ENCODE measurements at regions not wholly inside any gene's neighbourhood (a gene's known extent, or its start where the extent isn't known, plus 50 kb on each side); places are given as distances from the start of the nearest gene placed in this dataset.

DNA sequence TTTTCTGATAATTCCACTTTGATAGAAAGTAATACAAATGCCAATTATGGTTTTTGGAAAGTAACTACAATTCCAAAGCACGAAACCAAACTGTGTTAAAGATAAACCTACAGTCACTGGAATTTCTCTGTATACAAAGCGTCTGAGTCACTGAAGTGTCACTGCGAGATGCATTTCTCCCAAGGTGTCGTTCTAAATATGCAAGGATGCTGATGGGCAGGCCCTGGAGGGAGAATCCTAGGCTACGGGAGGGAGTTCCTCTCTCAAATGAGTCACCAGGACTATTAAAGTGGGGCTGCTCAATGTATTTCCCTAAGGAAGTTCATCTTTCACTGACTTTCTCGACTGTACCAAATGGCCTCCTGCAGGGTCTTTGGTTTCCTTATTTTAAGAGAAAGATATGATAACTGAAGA lies 163.8 kb upstream of the STK17B start:
- TF ChIP-seq, protein P1, sequence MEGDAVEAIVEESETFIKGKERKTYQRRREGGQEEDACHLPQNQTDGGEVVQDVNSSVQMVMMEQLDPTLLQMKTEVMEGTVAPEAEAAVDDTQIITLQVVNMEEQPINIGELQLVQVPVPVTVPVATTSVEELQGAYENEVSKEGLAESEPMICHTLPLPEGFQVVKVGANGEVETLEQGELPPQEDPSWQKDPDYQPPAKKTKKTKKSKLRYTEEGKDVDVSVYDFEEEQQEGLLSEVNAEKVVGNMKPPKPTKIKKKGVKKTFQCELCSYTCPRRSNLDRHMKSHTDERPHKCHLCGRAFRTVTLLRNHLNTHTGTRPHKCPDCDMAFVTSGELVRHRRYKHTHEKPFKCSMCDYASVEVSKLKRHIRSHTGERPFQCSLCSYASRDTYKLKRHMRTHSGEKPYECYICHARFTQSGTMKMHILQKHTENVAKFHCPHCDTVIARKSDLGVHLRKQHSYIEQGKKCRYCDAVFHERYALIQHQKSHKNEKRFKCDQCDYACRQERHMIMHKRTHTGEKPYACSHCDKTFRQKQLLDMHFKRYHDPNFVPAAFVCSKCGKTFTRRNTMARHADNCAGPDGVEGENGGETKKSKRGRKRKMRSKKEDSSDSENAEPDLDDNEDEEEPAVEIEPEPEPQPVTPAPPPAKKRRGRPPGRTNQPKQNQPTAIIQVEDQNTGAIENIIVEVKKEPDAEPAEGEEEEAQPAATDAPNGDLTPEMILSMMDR (IDR thresholded peaks at IDR 0.05; ENCODE audit: borderline replicate concordance, insufficient read depth, low read depth, low read length): no peak
- no peak overlapping the region for H3K4me3 ChIP-seq (ENCODE audit: low read depth, low read length)

DNA sequence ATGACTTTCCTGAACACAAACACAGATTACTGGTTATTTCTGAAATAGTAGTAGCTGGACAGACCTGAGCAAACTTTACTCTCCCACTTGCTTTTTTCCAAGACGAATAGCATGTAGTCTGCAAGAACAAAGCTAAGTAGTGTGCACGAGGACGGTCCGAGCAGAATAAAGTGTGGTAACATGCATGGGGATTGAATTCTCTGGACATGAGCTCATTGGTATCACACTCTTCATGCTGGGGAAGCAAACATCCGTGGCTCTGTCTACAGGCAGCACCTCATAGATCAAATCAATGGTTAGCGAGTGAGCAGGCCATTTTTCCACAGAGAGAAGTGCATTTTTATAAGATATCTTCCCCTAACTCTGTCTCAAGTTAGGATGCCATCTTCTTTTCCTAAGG lies 164.8 kb upstream of the STK17B start:
- TF ChIP-seq, protein P1 (IDR thresholded peaks at IDR 0.05; ENCODE audit: borderline replicate concordance, insufficient read depth, low read depth, low read length): no peak
- no peak overlapping the region for H3K4me3 ChIP-seq (ENCODE audit: low read depth, low read length)

DNA sequence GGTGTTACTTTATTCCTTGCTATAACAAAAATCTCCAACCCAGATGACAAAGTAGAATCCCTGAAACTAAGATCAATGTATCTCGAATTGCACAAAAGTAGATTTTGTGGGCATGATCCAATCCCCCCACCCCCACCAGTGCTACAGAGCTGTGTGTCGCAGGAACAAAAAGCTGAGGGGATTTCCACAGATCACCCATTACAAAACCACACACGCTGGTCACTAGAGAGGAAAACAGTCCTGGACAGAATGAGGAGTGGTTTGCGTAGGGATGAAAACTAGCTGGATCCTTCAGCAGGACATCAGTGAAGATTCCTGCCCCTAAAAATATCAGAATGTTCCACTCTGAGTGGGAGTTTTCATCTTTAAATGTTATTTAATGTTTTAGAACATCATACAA lies 165.3 kb upstream of the STK17B start:
- TF ChIP-seq, protein P1 (IDR thresholded peaks at IDR 0.05; ENCODE audit: borderline replicate concordance, insufficient read depth, low read depth, low read length): no peak
- H3K4me3 ChIP-seq (ENCODE audit: low read depth, low read length): no peak overlapping the region

DNA sequence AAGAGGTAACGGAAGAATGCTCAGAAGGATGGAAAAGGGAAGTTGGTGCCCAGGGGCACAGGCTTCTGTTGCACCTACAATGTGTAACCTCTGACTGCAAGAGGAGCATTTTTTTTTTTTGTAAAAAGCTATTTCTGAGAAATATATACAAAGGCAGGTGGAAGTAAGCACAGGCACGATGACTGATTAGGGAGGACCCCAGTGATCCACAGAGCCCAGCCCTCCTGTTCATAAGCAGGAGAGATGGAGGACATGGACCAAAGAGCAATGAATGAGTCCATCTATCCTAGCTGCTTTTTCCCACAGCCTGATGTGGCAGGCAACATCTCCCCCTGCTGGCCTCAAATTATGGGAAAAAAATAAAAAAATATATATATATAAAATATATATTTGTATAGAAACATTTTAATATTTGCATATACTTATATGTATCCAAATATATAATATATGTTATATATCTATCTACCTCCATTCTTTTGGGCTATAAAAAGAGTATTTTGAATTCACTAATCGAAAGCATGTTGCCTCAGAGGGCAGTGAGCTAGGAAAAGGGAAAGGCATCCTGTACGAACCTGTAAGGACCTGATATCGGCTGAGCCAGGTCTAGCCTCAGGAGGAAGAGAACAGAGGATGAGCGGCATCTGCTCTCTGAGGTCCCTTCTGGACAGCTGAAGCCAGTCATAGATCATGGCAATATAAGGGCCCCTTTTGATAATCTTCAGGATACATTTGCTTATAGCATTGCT lies 166.0 kb upstream of the STK17B start:
- H3K4me3 ChIP-seq (ENCODE audit: low read depth, low read length): no peak overlapping the region
- TF ChIP-seq, protein P1 (IDR thresholded peaks at IDR 0.05; ENCODE audit: borderline replicate concordance, insufficient read depth, low read depth, low read length): 0 out of 2 replicates have a peak, but pooled peaks have one; percentile 6

DNA sequence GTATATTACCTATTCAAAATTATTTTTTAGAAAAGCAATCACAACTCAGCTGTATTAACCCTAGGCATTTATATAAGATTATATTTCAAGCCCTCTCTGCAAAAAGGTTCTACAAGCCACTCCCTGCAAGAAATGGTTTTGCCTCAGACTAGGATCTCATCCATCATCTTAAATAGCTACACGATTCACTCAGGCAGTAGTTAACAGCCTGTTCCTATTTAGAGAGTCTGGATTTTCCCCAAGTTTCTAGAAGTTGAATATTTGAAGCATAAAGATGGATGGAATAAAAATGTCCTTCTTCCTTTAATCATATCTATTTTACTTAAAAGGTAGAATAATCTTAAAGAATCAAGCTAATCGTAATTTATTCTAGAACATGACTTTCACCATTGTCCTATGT lies 167.1 kb upstream of the STK17B start:
- TF ChIP-seq, protein P1 (IDR thresholded peaks at IDR 0.05; ENCODE audit: borderline replicate concordance, insufficient read depth, low read depth, low read length): no peak

DNA sequence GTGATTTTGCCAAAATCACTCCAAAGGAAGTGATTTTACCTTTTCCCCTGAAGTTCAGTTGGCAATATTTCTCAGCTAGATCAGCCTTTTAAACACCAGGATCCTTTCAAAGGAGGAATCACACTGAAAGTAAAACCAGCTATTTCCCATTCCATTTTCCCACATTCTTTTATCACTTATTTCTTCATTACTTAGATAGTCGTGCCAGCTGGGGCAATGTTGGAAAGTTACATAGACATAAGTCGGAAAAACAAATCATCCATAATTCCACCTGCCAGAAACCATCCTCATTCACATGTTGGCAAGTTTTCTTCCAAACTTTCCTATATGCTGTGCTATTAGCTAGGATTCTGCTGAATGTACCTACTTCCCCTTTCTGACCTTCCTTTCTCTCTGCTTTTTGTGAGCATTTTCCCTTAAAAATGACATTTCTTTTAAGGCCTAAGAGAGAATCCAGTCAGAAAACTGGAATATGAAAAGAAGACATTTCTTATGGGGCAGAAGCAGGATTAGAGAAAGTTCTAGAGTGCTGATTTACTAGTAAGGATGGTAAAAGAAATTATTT lies 170.0 kb upstream of the STK17B start:
- TF ChIP-seq, protein P1 (IDR thresholded peaks at IDR 0.05; ENCODE audit: borderline replicate concordance, insufficient read depth, low read depth, low read length): no peak
- H3K4me3 ChIP-seq (ENCODE audit: low read depth, low read length): no peak overlapping the region

More for the DNA sequence above, 167.1 kb upstream of the STK17B start:
- no peak overlapping the region for H3K4me3 ChIP-seq (ENCODE audit: low read depth, low read length)

DNA sequence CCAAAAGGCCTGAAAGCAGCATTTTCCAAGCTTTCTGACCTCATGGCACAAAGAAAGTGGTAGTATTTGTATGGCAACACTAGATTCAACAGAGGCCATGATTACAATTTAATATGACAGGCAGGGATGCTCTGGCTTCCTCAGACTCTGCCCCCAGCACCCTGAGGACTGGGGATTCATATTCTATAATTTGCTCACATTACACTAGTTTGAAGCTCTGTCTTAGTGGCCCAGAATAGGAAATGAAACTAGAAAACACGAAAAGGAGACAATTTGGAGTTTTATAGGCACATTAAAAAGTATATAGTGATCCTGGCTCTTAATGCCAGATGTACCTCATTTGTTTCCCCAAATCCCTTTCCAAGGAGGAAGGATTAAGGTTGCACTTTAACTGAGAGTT lies 173.0 kb upstream of the STK17B start:
- TF ChIP-seq, protein P1 (IDR thresholded peaks at IDR 0.05; ENCODE audit: borderline replicate concordance, insufficient read depth, low read depth, low read length): no peak
- H3K4me3 ChIP-seq (ENCODE audit: low read depth, low read length): no peak overlapping the region
